ENCODE measurements at regions not wholly inside any gene's neighbourhood (a gene's known extent, or its start where the extent isn't known, plus 50 kb on each side); places are given as distances from the start of the nearest gene placed in this dataset.
A peak's percentile ranks its signal among the peaks of the same experiment; 100 is the strongest.
"Not testable (repeated sequence)": the region's sequence is repeated elsewhere in the genome, so short reads cannot be mapped to it uniquely, and the experiment has no call there.

DNA sequence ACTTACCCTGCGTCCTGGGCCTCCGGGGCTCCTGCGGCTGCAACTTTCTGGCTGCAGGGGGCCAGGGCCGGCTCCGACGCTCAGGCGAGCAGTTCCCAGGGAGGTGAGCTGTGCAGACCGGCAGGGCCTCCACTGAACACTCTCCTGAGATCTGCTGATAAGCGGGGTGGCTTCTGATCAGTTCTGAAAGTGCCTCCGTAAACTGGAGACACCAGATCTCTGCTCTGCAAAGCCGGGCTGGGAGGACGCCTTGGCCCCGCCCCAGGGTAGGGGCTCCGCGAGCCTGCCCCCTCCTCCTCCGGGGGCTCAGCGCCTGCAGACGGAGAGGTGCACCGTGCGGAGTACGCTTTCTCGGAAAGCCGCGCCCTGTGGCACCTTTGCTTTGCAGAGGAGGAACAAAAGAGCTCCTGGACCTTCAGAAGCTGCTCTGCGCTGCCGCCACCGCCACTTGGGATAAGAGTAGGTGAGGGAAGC, 141.3 kb upstream of the VKORC1L1 start:
- DNase-seq (ENCODE audit: low spot score): peak; percentile 24
- in situ Hi-C loops (cut with MboI; ENCODE audit: low sequenced_read_pairs, unreplicated experiment): no loop called here
- no peak for TF ChIP-seq CTCF (IDR thresholded peaks at IDR 0.05; ENCODE audit: borderline replicate concordance, control extremely low read depth, extremely low read depth, insufficient read depth, missing control alignments)

DNA sequence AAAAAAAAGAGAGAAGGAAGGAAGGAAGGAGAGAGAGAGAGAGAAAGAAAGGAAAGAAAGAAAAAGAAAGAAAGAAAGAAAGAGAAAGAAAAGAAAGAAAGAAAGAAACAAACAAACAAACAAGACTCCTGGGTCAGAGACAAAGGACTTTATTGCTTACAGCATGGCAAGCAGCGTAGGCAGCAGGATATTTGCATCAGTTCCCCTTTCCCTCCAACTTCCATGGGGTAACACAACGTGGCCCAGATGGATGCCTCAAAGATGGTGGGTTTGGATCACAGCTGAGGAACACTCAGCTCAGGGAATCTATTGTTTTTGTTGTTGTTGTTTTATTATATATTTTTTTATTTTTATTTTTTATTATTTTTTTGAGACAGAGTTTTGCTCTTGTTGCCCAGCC, 128.5 kb upstream of the VKORC1L1 start:
- in situ Hi-C loops (cut with MboI; ENCODE audit: low sequenced_read_pairs, unreplicated experiment): no loop called here
- no peak for DNase-seq (ENCODE audit: low spot score)
- no peak for TF ChIP-seq CTCF (IDR thresholded peaks at IDR 0.05; ENCODE audit: borderline replicate concordance, control extremely low read depth, extremely low read depth, insufficient read depth, missing control alignments)

DNA sequence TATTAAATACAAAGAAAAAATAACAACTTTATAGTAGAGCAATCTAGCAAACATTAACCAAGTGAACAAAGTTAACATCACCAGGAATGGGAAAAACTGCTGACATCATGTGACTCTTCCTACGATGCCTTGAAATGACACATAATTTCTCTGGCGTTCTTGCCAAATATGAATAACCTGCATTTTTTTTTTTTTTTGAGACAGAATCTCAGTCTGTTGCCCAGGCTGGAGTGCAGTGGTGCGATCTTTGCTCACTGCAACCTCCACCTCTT, 126.5 kb upstream of the VKORC1L1 start:
- in situ Hi-C loops (cut with MboI; ENCODE audit: low sequenced_read_pairs, unreplicated experiment): no loop called here

GRCh38 chr7:65749039-65749438, 123.8 kb upstream of the VKORC1L1 start:
- no peak for DNase-seq (ENCODE audit: low spot score)
- in situ Hi-C loops (cut with MboI; ENCODE audit: low sequenced_read_pairs, unreplicated experiment): no loop called here
- no peak for TF ChIP-seq CTCF (IDR thresholded peaks at IDR 0.05; ENCODE audit: borderline replicate concordance, control extremely low read depth, extremely low read depth, insufficient read depth, missing control alignments)

More for the DNA sequence above, 126.5 kb upstream of the VKORC1L1 start:
- no peak for TF ChIP-seq CTCF (IDR thresholded peaks at IDR 0.05; ENCODE audit: borderline replicate concordance, control extremely low read depth, extremely low read depth, insufficient read depth, missing control alignments)
- no peak for DNase-seq (ENCODE audit: low spot score)

DNA sequence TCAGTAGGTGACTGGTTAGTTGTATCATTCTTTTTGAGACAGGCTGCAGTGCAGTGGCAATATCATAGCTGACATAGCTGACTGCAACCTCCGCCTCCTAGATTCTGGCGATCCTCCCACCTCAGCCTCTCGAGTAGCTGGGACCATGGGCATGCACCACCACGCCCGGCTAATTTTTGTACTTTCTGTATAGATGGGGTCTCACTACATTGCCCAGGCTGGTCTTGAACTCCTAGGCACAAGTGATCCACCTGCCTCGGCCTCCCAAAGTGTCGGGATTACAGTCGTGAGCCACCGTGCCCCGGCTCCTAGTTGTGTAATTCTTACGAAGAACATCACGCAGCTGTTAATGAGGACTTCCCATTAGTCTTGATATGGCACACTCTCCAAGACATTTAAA, 123.4 kb upstream of the VKORC1L1 start:
- in situ Hi-C loops (cut with MboI; ENCODE audit: low sequenced_read_pairs, unreplicated experiment): no loop called here
- DNase-seq (ENCODE audit: low spot score): no peak
- TF ChIP-seq CTCF (IDR thresholded peaks at IDR 0.05; ENCODE audit: borderline replicate concordance, control extremely low read depth, extremely low read depth, insufficient read depth, missing control alignments): no peak

GRCh38 chr7:65750511-65751344, 122.1 kb upstream of the VKORC1L1 start:
- TF ChIP-seq CTCF (IDR thresholded peaks at IDR 0.05; ENCODE audit: borderline replicate concordance, control extremely low read depth, extremely low read depth, insufficient read depth, missing control alignments): no peak
- peak; percentile 96 for DNase-seq (ENCODE audit: low spot score)
- in situ Hi-C loops (cut with MboI; ENCODE audit: low sequenced_read_pairs, unreplicated experiment): no loop called here

DNA sequence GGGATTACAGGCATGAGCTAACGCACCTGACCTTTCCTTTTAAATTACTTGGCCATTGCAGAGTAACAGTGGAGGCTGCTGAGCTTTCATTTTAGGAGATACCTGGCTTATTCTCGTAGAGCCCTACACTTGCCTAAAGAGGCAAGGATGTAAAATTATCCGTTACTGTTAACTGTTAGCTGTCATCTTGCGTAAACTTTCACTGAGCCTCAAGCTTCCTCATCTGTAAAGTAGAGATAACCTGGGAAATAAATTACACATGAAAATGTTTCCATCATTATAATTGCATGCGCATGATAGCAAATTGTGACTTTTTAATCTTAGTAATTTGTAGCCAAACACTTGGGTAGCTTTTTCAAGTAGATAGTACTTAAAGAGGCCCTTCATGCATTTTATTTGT, 118.8 kb upstream of the VKORC1L1 start:
- in situ Hi-C loops (cut with MboI; ENCODE audit: low sequenced_read_pairs, unreplicated experiment); DNase-seq (ENCODE audit: low spot score): not testable (repeated sequence)

DNA sequence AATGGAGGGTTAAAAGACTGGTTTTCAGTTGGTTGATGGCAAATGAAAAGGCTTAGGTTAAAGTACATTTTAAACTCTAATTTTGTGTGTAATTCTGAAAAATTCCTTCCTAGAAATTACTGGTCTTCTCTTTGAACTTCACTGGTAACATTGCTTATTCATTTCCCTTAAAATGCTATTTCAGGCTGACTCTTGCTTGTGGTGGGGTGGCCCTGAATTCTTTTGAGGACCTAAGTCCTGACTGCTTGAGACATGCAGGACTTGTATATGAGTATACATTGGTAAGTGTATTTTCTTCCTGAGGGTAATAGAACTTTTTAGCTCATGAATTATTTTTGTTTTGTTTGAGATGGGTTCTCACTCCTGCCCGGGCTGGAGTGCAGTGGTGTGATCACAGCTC, 113.9 kb upstream of the VKORC1L1 start:
- DNase-seq (ENCODE audit: low spot score); in situ Hi-C loops (cut with MboI; ENCODE audit: low sequenced_read_pairs, unreplicated experiment): not testable (repeated sequence)

- in situ Hi-C loops (cut with MboI; ENCODE audit: low sequenced_read_pairs, unreplicated experiment); DNase-seq (ENCODE audit: low spot score): not testable (repeated sequence)
Observed at GRCh38 chr7:65762712-65763111, 110.2 kb upstream of the VKORC1L1 start.

DNA sequence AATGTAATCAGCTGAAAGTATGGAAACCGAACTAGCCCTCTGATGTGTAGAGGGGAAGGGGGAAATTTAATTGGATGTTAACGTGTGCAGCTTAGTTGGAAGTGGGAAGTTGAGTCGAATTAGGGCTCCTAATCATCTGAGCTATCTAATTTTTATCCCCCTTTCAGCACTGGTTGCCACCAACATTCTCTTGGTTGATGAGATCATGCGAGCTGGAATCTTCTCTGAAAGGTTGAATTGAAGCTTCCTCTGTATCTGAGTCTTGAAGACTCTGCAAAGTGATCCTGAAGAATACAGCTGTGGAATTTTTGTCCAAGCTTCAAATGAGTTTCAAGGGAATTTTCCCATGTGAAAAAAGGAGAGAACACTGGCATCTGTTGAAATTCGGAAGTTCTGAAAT, 109.8 kb upstream of the VKORC1L1 start:
- in situ Hi-C loops (cut with MboI; ENCODE audit: low sequenced_read_pairs, unreplicated experiment); DNase-seq (ENCODE audit: low spot score): not testable (repeated sequence)

Measured in GM13976 (cell line).